GM19238 (cell line): ENCODE measurements at regions not wholly inside any gene's neighbourhood (a gene's known extent, or its start where the extent isn't known, plus 50 kb on each side); places are given as distances from the start of the nearest gene placed in this dataset.

Source experiments
- DNase-seq: peaks from one replicate; pipeline ENCODE4 v3.0.0; 2011; ENCODE audit warnings: low spot score; ENCODE audit not compliant: insufficient read length

DNA sequence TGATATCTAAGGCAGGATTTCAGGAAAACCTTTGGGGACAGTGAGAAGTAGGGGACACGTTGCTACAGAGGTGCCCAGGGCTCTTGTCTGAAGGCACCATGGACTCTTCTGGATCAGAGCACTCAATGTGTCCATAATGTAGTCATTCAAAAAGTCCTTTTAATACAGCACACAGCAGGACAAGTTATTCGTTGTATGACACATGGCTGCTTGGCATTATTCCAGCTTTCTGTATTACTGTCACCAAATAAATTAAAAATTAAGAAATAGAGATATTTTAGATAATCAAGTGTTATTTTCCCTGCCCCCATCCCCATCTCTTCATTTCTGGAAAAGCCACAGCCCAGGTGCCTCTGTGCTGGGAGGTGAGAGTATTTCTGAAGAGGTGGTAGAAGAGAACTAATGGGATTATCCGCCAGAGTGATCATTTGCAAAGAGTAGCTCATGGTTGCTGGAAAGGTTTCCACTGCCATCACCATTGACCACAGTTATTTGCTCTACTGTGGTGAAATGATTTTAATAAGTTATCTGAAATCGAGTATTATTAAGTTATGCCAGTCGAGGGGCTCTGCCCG lies 83.0 kb downstream of the CXCL12 start:
- DNase-seq, result no peak

- no peak for DNase-seq
Measured at GRCh38 chr10:44300666-44301649, 83.9 kb downstream of the CXCL12 start.

DNA sequence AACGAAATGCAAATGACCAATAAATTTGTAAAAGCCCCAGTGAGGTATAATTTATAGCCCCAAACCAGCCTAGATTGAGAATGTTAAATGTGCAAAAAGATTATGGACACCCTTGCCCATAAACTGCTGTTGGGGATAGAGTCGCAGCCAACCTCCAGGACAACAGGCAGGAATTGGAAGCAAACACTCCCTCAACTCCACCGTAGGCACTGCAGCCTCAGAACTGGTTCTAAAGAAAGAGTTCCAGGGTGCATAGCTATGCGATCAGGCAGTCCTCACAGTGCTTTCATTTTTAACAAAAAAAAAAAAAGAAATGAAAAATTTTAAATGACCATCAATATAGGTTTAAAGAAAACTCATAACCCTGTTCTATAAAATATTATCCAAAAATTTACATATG lies 86.2 kb downstream of the CXCL12 start:
- DNase-seq, result no peak

- DNase-seq, result no peak
Measured at GRCh38 chr10:44297963-44298362, 86.9 kb downstream of the CXCL12 start.

DNA sequence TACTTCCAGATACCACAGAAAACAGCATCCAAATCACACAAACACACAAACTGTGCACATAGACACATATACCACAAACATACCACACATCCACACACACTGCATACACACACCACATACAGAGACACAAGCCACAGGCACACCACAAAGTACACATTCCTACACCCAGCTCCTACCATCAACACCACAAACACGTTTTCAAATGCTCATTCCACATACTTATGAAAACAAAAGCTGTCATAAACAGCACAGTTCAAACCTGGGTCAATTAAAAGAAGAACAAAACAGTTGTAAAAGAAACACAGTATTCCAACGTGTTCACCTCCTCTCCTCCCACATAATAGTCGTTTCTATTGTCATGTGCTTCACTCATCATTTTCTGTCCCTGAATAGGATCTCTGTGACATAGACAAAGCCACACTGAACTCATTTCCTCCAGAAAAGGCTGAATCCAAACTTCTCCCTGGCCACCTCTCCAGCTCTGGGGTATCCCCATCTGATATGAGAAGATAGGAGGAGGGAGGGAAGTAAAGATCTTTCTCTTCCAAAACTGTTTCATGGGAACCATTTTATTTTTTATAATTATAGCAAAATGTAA lies 89.2 kb downstream of the CXCL12 start:
- DNase-seq, result no peak

- DNase-seq, result no peak
Measured at GRCh38 chr10:44294726-44295412, 90.0 kb downstream of the CXCL12 start.

DNA sequence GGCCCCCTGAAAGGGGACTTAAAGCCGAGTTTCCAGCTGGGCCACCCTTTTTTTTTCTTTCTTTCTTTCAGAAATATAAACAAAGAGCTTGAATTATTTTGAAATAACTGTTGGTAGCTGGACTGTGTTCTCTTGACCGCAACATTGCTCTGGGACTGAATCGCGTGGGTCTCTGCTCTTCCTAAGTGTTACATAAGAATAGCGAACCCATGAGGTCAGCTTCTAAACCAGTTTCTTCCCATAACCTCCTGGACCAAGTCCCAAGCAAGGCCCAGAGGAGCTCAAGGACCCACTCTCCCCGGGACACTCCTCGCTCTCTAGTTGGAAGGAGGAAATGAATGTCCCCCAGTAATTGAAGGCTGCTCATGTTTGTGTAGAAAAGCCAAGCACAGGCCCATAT lies 91.1 kb downstream of the CXCL12 start:
- no peak for DNase-seq

- DNase-seq, result no peak
Measured at GRCh38 chr10:44293306-44293778, 91.6 kb downstream of the CXCL12 start.

- DNase-seq, result no peak
Measured at GRCh38 chr10:44292390-44293002, 92.4 kb downstream of the CXCL12 start.

- DNase-seq, result no peak
Measured at GRCh38 chr10:44291091-44291490, 93.8 kb downstream of the CXCL12 start.

- DNase-seq, result no peak
Measured at GRCh38 chr10:44289125-44289524, 95.8 kb downstream of the CXCL12 start.

GRCh38 chr10:44287408-44287807 lies 97.5 kb downstream of the CXCL12 start:
- no peak for DNase-seq

- no peak for DNase-seq
Measured at GRCh38 chr10:44284198-44285084, 100.5 kb downstream of the CXCL12 start.

DNA sequence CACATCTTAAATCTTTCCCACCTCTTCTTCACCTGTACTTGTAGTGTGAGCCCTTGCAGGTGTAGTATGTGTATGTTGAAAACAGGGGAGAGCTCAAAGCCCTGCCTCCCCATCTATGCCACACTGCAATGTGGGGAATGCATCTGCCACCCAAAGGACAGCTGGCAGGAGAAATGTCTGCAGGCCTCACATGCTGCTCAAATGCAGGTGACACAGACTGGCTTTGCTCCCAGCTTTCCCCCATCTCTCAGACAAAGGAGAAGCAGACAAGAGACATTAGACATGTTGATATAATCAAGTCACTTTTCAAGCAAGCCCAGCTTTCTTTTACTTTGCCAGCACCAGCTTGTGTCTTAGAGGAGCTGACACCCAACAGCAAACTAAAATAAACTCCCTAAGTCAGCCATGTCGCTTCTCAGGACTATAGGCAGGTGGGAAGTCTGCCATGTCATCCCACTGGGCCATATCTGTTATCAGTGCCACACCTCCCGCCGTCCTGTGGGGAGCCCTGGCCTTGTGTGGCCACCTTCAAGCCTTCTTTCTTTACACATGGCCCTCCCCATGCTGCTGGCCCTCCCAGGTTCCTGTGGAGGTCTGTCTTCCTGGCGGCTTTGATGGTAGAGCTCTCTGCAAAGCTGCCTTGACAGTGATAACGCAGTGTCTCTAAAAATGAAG lies 102.1 kb downstream of the CXCL12 start:
- no peak for DNase-seq

DNA sequence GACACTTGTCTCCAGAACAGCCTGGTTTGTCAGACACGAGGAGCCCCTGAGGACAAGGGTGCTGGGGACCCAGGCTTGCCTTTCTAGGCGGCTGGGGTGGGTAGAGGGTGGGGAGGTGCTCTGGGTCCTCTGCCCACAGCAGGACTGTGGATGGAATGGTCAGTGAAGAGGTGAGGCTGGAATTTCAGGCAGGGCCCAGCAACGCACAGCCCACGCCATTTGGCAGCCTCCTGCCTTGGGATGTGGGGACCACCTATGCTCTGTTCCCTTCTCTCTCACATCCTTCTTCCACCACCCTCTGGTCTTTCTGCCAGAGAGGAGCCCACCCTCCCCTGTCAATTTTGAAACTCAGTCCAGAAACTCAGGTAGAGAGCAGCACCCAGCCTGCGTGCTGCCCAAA lies 103.2 kb downstream of the CXCL12 start:
- no peak for DNase-seq

- DNase-seq, result no peak
Measured at GRCh38 chr10:44281089-44281613, 103.7 kb downstream of the CXCL12 start.

- DNase-seq, result no peak
Measured at GRCh38 chr10:44280226-44281014, 104.5 kb downstream of the CXCL12 start.

GRCh38 chr10:44279426-44280126 lies 105.3 kb downstream of the CXCL12 start:
- DNase-seq, result no peak
